NCI-H345 treated with DMSO at 0.1 percent for 48 hours (cell line): ENCODE measurements at regions not wholly inside any gene's neighbourhood (a gene's known extent, or its start where the extent isn't known, plus 50 kb on each side); places are given as distances from the start of the nearest gene placed in this dataset.
"Not testable (repeated sequence)": the region's sequence is repeated elsewhere in the genome, so short reads cannot be mapped to it uniquely, and the experiment has no call there.

Experiments used
- DNase-seq: peaks from one replicate; lab custom pipeline; 2025; ENCODE audit not compliant: unreplicated experiment; lab: John Stamatoyannopoulos, UW

DNA sequence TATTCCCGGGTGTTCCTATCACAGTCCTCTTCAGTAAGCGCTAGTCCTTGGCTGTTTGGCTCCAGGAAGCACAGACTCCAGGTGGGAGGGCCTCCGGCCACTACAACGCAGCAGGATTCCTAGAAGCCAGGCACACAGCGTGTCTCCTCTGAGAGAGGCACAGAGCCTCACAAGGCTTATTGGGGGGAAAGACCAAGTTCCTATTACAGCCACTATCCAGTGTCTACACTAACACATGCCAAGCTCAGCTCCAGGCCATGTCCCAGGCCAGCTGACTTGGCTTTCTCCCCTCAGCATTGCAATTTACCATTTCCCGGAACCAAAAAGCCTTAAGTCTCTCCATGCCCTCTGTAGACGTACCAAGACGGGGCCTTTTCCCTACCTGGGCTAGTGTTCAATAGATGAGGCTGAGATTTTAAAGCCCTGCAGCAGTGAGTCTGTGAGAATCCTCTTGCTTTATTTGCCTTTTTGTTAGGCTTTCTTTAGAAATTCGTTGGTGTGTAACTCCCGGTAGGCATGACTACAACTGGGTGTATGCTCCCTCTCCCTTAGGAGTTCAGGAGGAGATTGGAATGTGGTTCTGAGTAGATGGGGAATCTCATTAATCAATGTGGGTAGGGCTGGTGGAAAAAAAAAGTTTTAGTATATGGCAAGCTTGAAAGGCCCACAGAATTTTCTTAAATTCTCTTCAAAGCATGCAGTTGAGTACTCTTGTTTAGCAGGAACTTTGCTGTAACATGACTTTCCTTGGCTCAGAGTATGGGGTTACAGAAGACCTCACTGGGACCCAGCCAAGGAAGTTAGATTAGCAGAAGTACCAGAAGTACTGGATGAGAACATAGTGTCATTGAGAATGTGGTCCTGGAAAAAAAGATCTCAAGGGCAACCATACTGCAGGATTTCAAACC, 84.3 kb upstream of the SLC1A3 start:
- DNase-seq, result no peak

- no peak for DNase-seq
Observed at GRCh38 chr5:36522746-36523065, 83.7 kb upstream of the SLC1A3 start.

GRCh38 chr5:36523450-36523849, 83.0 kb upstream of the SLC1A3 start:
- no peak for DNase-seq

- no peak for DNase-seq
Observed at GRCh38 chr5:36523926-36524325, 82.5 kb upstream of the SLC1A3 start.

DNA sequence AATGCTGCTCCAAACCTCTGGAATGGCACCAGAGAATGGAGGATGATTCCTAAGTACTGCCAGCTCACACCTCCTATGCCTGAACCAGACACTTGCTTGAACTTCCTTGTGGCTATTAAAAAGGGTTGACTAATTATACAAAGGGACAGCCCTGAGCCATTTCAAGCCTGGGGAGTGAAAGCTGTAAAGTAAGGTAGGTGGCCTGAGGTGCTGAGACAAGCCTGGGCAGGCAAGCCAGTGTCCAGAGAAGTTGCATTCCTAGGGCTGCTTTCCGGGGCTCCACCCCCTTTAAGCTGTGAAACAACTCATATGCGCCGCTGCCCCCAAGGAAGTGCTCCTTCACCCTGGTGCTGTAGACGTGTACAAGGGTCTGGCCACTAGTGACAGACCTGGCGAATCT, 79.9 kb upstream of the SLC1A3 start:
- no peak for DNase-seq

DNA sequence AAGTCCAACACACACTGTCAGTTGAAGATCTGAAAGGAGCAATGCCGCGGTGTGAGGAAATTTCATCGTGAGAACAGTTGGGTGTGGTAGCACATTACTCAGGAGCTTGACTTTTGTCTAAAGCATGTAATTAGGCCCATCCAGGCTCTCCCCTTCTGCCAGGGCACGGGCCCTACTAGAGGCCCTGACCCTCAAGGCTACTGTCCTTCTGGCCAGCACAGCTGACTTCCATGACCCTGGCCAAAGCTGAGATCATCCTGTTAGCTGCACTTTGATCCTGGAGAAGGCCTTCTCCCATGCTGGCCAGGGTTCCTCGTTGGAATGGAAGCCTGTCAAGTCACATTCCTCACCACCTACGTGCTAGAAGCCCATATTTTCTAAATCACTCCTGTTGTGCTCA, 77.8 kb upstream of the SLC1A3 start:
- DNase-seq, result no peak

DNA sequence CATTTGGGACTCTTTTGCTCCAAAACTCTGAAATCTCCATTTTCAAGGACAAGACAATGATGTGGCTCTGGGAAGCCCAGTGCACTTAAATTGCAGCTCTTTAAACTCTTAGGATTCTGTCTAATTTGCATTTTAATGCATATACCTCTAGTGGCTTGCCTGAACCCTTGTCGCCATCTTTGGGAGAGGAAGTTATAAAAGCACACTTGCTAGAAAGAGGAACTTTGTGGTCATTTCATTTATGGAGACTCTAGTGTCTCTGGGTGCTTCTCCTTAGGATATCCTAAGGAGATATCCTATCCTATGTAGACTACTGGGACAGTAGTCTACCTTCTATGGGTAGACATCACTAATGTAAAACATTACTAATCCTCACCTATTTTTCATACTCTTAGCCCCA, 77.3 kb upstream of the SLC1A3 start:
- no peak for DNase-seq

- DNase-seq, result no peak
Observed at GRCh38 chr5:36530215-36530614, 76.2 kb upstream of the SLC1A3 start.

GRCh38 chr5:36531401-36531800, 75.0 kb upstream of the SLC1A3 start:
- DNase-seq, result no peak

DNA sequence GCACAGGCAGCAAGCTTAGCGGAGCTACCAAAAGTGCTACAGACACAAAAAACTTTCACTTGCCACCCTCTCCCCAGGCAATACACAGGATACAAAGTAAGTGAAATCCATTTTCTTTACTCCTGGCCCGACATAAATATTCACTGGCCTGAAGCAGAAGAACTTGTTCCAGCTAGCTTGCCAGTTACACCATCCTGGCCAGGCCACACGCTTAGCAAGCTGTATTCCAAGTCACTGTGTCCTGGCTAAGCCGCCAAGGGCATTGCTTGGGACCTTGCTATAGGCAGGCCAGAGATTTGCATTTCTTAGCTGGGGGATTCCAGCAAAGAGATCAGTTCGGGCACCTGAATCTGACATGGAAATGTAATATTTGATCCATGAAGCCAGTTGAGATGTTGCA, 71.0 kb upstream of the SLC1A3 start:
- no peak for DNase-seq

GRCh38 chr5:36535859-36536615, 70.4 kb upstream of the SLC1A3 start:
- DNase-seq, result no peak

DNA sequence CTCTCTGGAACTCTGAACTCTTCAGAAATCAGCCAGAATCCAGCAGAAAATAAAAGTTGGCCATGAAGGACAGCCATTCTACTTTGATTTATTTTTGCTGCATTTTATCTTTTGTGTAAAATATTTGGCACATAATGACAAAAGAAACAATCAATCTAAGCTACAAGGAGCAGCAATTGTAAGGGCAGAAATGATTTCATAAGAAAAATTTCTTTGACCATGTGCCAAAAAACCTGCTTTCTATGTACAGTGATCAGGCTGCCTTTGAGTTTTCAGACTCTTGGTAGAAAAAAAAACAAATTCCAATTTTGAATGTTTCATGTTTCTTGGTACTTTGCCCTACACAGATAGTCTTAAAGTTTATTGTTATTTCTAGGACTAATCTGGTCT, 69.8 kb upstream of the SLC1A3 start:
- DNase-seq, result no peak

GRCh38 chr5:36537724-36538123, 68.7 kb upstream of the SLC1A3 start:
- DNase-seq, result no peak

DNA sequence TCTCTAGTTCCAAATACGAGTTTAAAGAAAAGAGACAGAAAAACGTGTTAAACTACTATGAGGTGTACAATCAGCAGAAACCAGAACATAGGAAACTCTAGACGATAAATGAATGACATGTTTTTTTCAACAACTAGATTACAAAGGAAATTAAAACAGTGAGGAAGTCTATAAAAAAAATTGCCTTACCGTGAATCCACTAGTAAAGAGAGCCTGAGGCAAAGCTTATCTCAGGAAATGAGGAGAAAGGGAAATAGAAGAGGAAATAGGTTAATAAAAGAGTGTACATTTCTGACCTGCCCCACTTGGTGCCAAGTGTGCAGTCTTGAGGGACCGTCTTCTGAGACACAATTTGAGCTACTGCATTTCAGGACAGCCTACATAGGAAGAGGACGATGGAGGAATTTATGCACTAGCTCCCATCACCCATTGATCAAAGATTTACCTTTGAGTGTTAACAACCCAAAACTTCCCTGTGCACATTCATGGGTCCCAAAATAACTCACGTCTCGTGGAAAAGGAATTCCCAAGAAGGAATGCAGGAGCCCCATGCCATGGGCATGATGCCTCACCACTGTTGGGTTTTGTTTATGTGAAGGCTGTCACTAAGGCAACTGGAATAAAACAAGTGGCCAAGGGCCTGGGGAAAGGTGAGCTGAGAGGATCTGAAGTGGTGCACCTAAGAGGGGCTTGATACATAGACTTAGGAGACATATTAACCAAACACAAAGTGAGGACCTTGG, 53.6 kb upstream of the SLC1A3 start:
- DNase-seq, result no peak

DNA sequence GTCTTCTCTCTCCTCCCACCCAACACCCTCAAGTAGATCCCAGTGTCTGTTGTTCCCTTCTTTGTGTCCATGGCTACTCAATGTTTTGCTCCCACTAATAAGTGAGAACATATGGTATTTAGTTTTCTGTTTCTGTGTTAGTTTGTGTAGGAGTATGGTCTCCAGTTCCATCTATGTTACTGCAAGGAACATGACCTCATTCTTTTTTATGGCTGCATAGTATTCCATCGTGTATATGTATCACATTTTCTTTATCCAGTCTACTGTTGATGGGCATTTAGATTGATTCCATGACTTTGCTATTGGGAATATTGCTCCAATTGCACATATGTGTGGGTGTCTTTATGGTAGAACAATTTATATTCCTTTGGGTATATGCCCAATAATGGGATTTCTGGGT, 51.4 kb upstream of the SLC1A3 start:
- not testable (repeated sequence) for DNase-seq
